ENCODE measurements at regions not wholly inside any gene's neighbourhood (a gene's known extent, or its start where the extent isn't known, plus 50 kb on each side); places are given as distances from the start of the nearest gene placed in this dataset.

DNA sequence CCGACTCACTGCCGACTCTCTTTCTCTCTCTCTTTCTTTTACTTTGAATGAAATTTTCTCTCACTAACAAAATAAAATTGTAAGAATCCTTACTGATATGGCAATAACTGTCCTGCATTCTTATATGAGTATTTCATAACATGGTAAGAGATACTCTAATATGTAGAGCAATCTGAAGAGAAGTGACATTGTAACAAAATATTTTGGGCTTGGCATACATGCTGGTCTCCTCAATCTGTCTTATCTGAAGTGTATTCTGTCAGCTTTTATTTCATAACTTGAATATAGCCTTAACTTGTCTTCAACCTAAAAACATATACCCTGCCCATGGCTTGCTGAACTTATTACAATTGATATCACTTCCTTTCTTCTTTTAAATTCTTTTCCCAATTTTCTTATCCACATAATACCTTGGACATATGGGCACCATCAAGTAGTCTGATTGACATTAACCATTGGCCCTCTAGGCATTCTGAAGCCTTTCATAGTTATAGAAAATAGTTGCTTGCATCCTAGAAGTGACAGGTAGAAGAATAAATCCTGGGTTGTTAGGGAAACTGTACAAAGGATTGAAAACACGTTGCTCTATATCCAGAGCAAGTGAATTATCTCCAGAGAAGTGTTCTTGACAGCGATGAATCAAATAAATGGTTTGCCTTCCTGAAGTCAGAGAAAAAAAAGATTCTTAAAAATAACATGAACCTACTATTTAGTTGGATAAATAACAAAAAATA, 537.6 kb upstream of the TYRP1 start:
- TF ChIP-seq, protein P1, sequence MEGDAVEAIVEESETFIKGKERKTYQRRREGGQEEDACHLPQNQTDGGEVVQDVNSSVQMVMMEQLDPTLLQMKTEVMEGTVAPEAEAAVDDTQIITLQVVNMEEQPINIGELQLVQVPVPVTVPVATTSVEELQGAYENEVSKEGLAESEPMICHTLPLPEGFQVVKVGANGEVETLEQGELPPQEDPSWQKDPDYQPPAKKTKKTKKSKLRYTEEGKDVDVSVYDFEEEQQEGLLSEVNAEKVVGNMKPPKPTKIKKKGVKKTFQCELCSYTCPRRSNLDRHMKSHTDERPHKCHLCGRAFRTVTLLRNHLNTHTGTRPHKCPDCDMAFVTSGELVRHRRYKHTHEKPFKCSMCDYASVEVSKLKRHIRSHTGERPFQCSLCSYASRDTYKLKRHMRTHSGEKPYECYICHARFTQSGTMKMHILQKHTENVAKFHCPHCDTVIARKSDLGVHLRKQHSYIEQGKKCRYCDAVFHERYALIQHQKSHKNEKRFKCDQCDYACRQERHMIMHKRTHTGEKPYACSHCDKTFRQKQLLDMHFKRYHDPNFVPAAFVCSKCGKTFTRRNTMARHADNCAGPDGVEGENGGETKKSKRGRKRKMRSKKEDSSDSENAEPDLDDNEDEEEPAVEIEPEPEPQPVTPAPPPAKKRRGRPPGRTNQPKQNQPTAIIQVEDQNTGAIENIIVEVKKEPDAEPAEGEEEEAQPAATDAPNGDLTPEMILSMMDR (IDR thresholded peaks at IDR 0.05), result no peak
- no peak for TF ChIP-seq POLR2A (IDR thresholded peaks at IDR 0.05)
- no peak for TF ChIP-seq EP300 (IDR thresholded peaks at IDR 0.05)

Data from gastroesophageal sphincter (tissue), 3 donors.